DMS53 treated with DMSO at 0.1 percent for 48 hours (cell line): ENCODE measurements at regions not wholly inside any gene's neighbourhood (a gene's known extent, or its start where the extent isn't known, plus 50 kb on each side); places are given as distances from the start of the nearest gene placed in this dataset.
"Not testable (repeated sequence)": the region's sequence is repeated elsewhere in the genome, so short reads cannot be mapped to it uniquely, and the experiment has no call there.

Experiments
- DNase-seq: peaks from one replicate; lab custom pipeline; 2025; ENCODE audit not compliant: unreplicated experiment; lab: John Stamatoyannopoulos, UW

DNA sequence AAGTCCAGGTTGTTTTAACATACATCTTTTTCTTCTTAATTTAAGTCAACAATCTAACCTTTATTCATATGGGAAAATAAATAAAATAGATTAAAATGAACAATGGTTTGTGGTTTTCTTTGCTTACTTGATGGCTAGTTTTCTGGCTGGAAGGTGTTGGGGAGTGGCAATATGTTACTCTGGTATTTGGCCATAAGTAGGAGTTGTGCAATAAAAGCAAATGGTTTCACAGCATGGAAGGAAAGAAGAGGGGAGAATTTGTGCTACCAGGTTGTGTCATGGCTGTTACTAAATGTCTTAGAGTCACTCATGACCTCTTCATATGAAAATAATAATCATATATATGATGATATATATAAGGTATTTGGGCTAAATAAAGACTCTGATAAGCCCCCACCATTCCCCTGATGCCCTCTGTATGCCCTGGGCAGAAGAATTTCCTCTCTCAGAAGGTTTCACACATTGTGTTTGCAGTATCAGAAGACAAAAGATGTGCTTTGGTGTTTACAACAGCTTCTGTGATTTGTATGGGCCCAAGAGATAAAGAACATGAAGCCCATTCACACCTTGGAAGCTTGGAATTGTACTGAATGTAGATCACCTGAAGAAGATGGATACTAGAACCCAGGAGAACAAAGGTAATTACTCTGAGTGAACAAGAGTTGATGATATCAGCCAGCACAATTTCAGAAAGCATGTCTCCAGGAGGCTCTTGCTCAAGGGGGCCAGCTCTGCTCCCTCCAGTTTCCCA, 160.9 kb downstream of the ALG10B start:
- no peak for DNase-seq

- DNase-seq = no peak
These were observed 164.0 kb downstream of the ALG10B start for GRCh38 chr12:38480594-38480993.

DNA sequence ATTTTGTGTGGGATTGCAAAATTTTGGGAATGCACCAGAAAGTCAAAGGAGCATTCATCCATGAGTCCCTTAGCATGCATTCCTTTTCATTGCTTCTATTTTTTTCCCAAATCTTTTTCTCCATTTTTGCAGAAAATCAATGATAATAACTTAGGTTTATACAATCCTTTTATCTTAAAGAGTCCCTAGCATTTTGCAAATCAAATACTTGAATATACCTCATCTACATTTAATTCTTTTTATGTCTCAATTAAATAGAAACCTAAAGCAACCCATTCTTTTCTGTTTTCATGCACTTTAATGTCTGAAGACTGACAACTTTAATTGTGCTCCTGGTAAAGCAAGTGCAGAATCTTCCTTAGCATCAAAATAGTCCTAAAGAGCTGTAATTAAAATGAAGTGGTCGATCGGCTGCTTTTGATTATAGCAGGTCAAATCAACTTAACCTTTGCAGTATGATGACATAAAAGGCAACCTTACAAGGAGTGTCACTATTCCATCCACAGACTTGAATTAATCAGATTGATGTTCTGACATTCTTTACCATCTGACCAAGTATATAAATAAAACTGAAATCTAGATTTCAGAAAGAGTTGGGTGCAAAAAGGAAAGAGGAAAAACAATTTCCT, 168.4 kb downstream of the ALG10B start:
- DNase-seq = no peak

- no peak for DNase-seq
These were observed 172.3 kb downstream of the ALG10B start for GRCh38 chr12:38488866-38489265.

DNA sequence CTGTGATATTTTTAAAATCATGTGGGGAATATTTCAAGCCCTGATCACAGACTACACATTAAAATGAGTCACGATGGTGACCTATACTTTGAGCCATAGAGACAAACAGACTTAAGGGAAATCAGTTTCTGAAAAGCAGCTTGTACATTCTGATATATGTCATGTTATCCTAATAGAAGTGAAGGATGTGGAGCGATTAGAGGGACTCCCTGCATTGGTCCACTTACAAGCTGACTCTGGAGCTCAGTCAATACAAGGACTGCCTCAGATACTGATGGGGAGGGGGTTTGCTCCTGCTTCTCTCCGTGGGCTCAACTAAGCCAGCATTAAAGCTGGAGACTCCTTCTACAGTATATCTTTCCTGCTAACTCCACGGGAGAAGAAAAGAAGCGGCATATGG, 173.5 kb downstream of the ALG10B start:
- DNase-seq = no peak

- no peak for DNase-seq
These were observed 174.4 kb downstream of the ALG10B start for GRCh38 chr12:38490941-38491340.

GRCh38 chr12:38501481-38501880, 184.9 kb downstream of the ALG10B start:
- no peak for DNase-seq

DNA sequence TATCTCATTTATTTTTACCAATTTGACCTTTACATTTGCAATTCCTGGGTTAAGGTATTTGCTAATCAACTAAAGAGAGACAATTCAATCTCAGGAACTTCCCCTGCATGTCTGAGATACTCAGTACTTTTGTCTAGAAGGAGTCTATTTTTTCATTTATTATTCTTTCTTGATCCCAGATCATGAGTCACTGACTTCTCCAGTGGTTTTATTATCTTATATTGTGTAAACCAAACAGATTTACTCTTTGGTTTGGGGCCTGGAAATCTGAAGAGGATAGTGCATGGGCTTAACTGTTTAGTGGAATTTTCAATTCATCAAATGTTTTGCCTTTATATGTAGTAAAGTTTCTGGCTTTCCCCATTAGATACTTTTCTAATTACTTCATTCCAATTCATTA, 185.4 kb downstream of the ALG10B start:
- DNase-seq = no peak

GRCh38 chr12:38502415-38502814, 185.8 kb downstream of the ALG10B start:
- DNase-seq = no peak

DNA sequence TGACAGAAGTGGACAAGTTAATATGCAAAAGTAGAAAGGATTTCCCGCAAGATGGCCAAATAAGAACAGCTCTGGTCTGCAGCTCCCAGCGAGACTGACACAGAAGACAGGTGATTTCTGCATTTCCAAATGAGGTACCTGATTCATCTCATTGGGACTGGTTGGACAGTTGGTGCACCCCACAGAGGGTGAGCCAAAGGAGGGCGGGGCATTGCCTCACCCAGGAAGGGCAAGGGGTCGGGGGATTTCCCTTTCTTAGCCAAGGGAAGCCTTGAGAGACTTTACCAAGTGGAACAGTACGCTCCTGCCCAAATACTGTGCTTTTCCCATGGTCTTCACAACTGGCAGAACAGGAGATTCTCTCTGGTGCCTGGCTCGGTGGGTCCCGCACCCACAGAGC, 191.3 kb downstream of the ALG10B start:
- no peak for DNase-seq

DNA sequence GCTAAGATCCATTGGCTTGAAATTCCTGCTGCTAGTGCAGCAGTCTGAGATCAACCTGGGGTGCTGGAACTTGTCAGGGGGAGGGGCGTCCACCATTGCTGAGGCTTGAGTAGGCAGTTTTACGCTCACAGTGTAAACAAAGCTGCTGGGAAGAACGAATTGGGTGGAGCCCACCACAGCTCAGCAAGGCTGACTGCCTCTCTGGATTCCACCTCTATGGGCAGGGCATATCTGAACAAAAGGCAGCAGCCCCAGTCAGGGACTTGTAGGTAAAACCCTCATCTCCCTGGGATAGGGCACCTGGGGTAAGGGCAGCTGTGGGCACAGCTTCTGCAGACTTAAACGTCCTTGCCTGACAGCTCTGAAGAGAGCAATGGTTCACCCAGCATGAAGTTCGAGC, 191.7 kb downstream of the ALG10B start:
- no peak for DNase-seq

DNA sequence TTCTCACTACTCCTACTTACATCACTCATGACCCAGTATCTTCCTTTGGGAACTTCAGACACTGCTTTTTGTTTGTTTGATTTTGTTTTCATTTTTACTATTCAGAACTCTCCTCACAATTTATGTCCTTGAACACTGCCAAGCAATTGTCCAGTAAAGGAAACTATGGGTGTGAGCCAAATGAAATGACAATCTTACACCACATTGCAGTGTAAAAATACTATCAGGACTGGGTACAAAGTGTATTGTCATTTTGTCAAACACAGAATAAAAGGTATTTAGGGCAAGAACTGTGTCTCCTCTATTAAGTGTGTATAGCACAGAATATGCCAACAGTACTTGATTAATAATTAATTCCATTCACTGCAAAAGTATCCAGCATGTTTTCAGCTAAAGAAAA, 199.3 kb downstream of the ALG10B start:
- DNase-seq = no peak

GRCh38 chr12:38516418-38516817, 199.8 kb downstream of the ALG10B start:
- no peak for DNase-seq

DNA sequence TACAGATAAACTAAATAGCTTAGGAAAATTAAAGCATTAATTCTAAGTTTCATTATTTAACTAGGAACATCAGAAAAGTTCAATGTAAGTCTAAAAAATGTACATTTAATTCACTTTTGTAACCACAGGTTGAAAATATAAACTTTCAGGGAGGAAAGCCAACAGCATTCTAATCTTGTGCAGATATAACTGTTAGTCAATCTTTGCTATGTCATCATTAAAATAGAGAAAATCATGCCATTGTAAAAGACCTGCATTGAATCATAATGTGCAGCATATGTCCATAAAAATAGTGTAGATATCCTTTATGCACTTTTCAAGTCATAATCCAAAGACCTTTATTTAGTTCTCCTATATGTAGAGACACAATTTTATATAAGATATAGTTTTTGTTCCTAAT, 207.3 kb downstream of the ALG10B start:
- DNase-seq = no peak

GRCh38 chr12:38527631-38528030, 211.1 kb downstream of the ALG10B start:
- no peak for DNase-seq

GRCh38 chr12:38528527-38528926, 212.0 kb downstream of the ALG10B start:
- DNase-seq = no peak

DNA sequence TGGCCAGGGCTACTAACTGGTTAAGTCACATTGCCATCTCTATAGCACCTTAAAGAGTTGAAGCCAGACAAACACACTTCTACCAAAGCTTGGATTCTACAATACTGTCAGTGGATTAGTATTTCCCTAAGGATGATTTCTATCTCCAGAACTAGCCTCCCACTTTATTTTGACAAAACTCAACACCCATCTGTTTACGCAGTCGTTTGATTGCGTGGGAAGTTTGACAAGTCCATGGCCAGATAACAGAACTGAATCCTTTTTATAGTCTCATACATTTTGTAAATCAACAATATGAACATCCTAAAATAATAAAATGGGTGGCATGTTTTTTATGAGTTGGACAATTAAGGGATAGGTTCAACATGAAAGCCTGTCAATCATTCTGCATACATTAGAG, 212.7 kb downstream of the ALG10B start:
- DNase-seq = not testable (repeated sequence)

DNA sequence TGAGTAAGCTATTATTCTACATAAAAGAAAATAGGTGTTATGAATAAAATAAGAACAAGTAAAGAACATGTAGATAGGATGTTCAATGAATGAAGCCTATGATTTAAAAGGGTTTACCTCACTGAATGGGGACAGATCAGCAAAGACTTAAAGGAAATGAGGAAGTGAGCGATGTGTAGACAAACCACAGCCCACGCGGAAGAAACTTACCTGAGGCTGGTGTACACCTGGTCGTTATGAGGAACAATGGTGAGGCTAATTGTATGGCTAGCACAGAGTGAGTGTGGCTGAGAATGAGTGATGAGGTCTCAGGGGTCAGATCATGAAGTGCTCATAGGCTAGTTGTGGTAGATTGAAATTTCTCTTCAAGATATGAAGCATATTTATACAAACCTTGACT, 221.7 kb downstream of the ALG10B start:
- no peak for DNase-seq

- DNase-seq = no peak
These were observed 223.6 kb downstream of the ALG10B start for GRCh38 chr12:38540156-38540555.

DNA sequence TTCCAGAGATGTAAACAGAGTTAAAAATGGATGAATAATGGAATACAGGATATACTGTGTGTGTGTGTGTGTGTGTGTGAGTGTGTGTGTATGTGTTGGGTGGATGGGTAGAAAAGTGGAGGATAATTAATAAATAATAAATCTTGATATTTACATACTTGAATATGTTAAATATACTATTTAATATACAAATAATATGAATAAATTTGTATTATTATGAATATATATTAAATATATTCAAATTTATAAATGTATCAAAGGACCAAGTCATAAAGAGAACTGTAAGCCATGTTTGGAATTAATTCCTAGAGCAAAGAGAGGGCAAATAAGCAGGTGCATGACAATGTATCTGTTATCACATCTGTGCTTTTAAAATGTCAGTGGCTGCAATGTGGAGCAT, 225.3 kb downstream of the ALG10B start:
- DNase-seq = no peak

DNA sequence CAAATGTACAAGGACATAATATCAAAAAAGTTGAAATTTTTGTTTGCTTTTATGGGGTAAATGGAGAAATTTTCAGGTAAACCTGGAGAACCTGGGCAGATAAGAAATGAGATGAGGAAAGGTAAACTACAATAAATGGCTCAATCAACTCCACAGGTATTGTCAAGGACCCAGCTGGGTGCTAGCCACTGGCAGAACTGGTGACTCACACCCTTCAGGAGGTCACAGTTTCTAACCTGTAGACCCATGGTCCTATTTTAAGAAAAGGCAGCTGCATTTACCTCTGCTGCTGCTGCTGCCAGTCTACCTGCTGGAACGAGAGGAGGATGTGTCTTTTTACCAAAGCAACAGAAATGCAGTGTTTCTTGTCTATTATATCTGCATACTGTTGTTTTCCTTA, 226.6 kb downstream of the ALG10B start:
- peak; percentile 86 for DNase-seq

- no peak for DNase-seq
These were observed 227.9 kb downstream of the ALG10B start for GRCh38 chr12:38544330-38545066.
